ENCODE measurements at regions not wholly inside any gene's neighbourhood (a gene's known extent, or its start where the extent isn't known, plus 50 kb on each side); places are given as distances from the start of the nearest gene placed in this dataset.

DNA sequence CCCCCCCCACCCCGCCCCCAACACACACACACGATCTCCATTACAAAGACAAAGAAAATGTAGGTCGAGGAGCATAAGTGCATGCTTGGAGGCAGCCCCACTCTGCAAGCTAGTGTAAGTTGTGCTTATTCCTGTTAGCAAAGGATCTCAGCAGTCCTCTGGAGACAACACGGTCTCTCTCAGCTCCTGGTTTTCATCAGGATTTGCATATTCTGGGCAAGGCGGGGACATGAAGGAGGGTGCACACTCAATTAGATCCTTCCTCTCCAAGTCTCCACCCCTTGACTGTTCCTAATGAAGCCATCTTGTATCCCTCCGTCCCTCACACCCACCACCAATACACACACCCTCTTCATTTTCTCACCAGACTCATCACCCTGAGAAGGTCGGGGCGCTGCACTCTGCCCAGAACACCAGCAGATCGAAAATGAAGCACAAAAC, 63.8 kb downstream of the MRPL46 start:
- DNase-seq, result no peak
- 61% methylated on average over 9 of the region's 9 CpGs for WGBS
- Histone ChIP-seq H3K4me1 (ENCODE audit: control insufficient read depth, insufficient read depth, low read length) (no peaks in the 10 kb centered on the region), H3K27ac (ENCODE audit: low read length) (no peak overlapping the region), H3K4me3 (ENCODE audit: low read length) (no peak overlapping the region), H3K9me3 (ENCODE audit: control insufficient read depth, low read length) (no peaks in the 10 kb centered on the region), H3K27me3 (ENCODE audit: control insufficient read depth, insufficient read depth) (no peaks in the 10 kb centered on the region)
- ATAC-seq, result no peak
- intact Hi-C loops (cut with DNase I), result loop anchor here in 1 of 4 donors (2.0 kb wide), 1 partner anchor 43 kb away; no protein-coding TSS in a partner anchor

DNA sequence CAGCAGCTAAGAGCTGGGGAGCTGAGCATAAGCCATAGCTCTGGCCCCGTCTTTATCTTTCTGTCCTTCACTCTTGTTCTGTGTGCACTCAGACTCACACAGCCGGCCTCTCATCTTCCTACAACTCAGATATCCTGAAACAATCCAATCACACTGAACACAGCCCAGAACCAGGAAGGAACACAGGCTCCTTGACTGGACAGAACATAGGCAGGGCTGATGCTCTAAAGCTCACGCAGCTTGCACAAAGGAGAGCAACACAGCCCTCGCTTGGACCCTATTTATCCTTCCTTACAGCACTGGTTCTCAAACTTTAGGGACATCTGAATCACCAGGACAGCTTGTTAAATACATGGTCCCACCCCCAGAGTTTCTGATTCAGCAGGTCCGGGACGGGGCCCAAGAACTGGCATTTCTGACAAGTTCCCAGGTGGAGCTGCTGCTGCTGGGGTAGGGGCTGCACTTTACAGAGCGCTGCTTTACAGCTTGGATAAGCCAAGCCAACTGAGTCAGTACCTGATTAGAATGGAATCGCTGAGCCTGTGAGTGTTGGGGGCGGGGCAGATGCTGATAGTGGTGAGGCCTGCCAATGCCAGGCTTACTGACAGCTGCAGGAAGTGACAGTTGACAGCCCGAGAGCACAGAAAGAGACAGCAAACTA, 65.1 kb downstream of the MRPL46 start:
- peak; percentile 75 to 78 for ATAC-seq
- peak overlapping the region; percentile 76 for H3K27ac ChIP-seq (ENCODE audit: low read length)

DNA sequence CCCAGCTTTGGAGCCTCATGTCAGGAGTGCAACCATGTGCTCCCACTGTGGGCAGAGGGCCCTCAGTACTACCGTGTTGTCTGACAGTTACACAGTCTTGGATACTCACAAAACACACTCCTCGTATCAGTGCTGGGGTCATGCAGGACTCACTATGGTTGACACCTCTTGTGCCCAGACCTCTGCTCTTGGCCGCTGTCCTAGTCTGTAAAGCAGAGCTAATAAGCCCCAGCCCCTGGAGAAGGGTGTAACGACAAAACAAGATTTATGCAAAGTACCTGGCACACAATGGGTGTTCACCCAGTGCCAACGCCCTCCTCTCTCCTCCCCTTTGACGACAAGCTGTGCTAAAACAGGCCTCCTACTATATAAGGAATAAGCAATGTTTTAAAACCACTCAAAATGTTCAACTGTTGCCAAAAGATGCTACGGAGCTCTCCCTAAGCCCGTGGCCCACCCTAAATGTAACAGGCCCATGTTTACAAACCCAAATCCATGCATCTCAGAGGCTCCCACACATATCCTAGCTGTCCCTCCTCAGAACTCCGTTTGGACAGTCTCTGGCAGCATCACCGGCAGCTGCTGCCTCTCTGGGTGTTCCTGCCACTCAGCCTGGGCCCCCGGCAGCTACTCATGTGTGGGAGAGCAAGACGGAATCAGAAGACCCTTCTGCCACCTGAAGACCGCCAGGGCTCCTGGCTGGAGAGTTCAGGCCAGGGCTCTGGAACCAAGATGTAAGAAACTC, 65.8 kb downstream of the MRPL46 start:
- Histone ChIP-seq H3K27me3 (ENCODE audit: control insufficient read depth, insufficient read depth) (no peaks in the 10 kb centered on the region), H3K4me3 (ENCODE audit: low read length) (no peak overlapping the region), H3K4me1 (ENCODE audit: control insufficient read depth, insufficient read depth, low read length) (no peaks in the 10 kb centered on the region), H3K9me3 (ENCODE audit: control insufficient read depth, low read length) (no peaks in the 10 kb centered on the region), H3K27ac (ENCODE audit: low read length) (peak overlapping the region; percentile 76)
- ATAC-seq (peak; percentile 69 to 77), DNase-seq (peak in 1 of 3 donors; percentile 22)
- intact Hi-C loops (cut with DNase I), result no loop called here
- WGBS, result 27% methylated on average over 13 of the region's 13 CpGs

More for the DNA sequence above, 65.1 kb downstream of the MRPL46 start:
- H3K4me3 ChIP-seq (ENCODE audit: low read length), result no peak overlapping the region
- WGBS, result 19% methylated on average over 10 of the region's 10 CpGs
- intact Hi-C loops (cut with DNase I), result loop anchor here in 1 of 4 donors (2.0 kb wide), 1 partner anchor 45 kb away; no protein-coding TSS in a partner anchor
- H3K9me3 ChIP-seq (ENCODE audit: control insufficient read depth, low read length), result no peaks in the 10 kb centered on the region
- peak; percentile 51 to 81 (median 79) for DNase-seq
- H3K27me3 ChIP-seq (ENCODE audit: control insufficient read depth, insufficient read depth), result no peaks in the 10 kb centered on the region
- no peaks in the 10 kb centered on the region for H3K4me1 ChIP-seq (ENCODE audit: control insufficient read depth, insufficient read depth, low read length)

DNA sequence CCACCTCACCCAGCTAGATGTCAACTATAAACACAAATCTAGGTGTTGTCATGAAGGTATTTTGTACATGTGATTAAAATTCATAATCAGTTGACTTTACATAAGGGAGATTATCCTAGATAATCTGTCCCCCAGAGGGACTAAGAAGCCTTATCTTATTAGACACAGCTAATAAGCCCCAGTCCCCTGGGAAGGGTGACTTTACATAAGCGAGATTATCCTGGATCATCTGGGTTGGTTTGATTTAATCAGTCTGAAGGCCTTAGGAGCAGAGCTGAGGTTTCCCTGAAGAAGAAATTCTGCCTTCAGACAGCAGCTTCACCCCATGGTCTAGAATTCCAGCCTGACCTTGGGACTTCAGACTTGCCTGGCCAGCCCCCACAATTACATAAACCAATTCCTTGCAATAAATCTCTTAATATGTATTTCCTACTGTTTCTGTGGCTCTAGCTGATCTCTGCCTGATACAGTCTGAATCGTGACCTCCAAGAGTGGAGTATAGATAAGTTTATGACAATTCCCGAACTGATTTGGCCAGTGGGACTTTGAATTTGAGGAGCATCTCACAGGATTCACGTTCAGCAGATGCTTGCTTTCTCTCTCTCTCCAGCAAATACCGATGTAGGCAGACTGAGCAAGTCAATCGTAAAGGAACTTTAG, 66.5 kb downstream of the MRPL46 start:
- H3K27ac ChIP-seq (ENCODE audit: low read length), result peak overlapping the region; percentile 76

DNA sequence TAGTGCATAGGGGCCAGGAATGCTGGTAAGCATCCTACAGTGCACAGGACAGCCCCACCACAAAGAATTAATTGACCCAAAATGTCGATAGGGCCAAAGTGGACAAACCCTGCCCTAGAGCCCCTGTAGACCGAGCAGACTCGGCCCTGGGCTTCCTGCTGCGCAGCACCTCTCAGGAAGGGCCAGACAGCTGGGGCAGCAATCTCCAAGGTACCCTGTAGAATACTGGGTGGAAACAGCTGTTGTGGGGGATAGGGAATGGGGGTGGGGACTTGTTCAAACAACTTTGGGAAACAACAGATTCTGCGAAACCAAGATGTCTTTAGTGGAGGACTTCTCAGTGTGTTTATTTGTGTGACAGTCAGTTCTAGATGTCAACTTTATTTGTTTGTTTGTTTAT, 67.1 kb downstream of the MRPL46 start:
- H3K4me1 ChIP-seq (ENCODE audit: control insufficient read depth, insufficient read depth, low read length), result no peaks in the 10 kb centered on the region
- DNase-seq (no peak), ATAC-seq (no peak)
- no peaks in the 10 kb centered on the region for H3K27me3 ChIP-seq (ENCODE audit: control insufficient read depth, insufficient read depth)
- no peaks in the 10 kb centered on the region for H3K9me3 ChIP-seq (ENCODE audit: control insufficient read depth, low read length)
- intact Hi-C loops (cut with DNase I), result no loop called here
- no peak overlapping the region for H3K4me3 ChIP-seq (ENCODE audit: low read length)
- WGBS, result 80% methylated on average over 5 of the region's 5 CpGs
- H3K27ac ChIP-seq (ENCODE audit: low read length), result no peak overlapping the region

More for the DNA sequence above, 66.5 kb downstream of the MRPL46 start:
- ATAC-seq (no peak), DNase-seq (no peak)
- intact Hi-C loops (cut with DNase I), result no loop called here
- H3K4me1 ChIP-seq (ENCODE audit: control insufficient read depth, insufficient read depth, low read length), result no peaks in the 10 kb centered on the region
- 48% methylated on average over 6 of the region's 6 CpGs for WGBS
- no peaks in the 10 kb centered on the region for H3K27me3 ChIP-seq (ENCODE audit: control insufficient read depth, insufficient read depth)
- no peaks in the 10 kb centered on the region for H3K9me3 ChIP-seq (ENCODE audit: control insufficient read depth, low read length)
- H3K4me3 ChIP-seq (ENCODE audit: low read length), result no peak overlapping the region

DNA sequence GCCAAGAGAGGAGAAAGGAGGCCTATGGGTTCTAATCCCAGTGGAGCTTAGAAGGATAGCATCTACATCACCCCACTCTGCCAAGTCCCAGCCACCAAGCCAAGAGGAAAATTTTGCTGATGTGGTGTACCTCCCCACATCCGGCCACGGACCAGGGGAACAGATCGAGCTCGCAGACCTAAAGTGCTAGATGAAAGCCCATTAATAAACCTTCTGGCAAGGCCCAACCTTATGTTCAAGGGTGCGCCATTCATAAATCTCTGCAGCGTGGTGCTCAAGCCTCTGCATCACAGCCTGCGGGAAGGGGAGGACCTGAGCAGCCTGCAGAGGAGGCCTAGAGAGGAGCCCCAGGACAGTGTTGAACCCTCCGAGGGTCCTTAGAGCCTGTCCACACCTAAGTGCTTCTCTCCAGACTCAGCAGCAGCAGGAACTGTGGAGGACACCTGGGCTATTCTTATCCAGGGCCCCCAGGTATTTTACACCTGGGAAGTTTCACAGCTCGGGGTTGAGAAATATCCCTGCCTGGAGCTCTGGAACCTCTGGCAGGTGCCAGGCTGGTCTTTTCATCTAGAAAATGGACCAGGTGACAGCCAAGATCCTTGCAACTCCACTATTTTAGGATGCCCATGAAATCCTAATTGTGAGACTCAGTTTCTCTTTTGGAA, 68.0 kb downstream of the MRPL46 start:
- no peak overlapping the region for H3K27ac ChIP-seq (ENCODE audit: low read length)
- 85% methylated on average over 9 of the region's 9 CpGs for WGBS
- DNase-seq, result no peak
- no peaks in the 10 kb centered on the region for H3K4me1 ChIP-seq (ENCODE audit: control insufficient read depth, insufficient read depth, low read length)
- ATAC-seq, result no peak
- no peaks in the 10 kb centered on the region for H3K27me3 ChIP-seq (ENCODE audit: control insufficient read depth, insufficient read depth)
- H3K9me3 ChIP-seq (ENCODE audit: control insufficient read depth, low read length), result no peaks in the 10 kb centered on the region
- intact Hi-C loops (cut with DNase I), result no loop called here
- H3K4me3 ChIP-seq (ENCODE audit: low read length), result no peak overlapping the region

DNA sequence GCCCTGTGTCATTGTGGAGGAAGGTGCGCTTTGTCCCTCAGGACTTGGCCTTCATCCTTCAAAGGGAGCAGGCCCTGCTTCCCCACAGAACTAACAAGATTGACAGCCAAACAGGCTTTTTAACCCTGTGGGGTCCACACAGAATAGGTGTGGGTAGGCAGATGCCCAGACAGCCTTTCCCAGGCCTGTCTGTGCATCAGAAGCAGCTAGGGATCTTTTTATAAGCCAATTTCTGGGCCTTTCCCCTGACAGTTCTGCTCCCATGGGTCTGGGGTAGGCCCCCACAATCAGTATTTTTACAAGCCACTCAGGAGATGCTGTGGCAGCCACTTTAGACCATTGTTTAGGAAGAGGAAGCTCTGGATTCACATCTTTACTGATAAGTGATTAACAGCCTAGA, 69.2 kb downstream of the MRPL46 start:
- intact Hi-C loops (cut with DNase I), result no loop called here
- ATAC-seq, result no peak

DNA sequence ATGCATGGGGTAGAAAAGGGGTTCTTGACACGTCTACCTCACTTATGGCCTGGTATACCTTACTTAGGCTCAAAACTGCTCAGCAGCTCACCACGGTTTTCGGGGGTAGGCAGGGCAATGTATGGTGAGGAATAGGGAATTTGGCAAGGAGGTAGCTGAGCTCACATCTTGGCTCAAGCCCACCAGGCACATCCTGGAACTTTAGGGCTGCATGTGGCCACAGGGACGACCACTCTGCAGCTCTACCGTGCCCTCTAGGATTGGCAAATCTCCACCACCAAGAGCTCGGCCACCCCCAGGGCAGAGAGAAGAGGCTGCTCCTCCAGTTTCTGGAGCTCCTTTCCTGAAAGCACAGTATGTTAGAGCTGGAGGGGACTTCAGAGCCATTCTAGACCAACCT, 69.7 kb downstream of the MRPL46 start:
- Histone ChIP-seq H3K9me3 (ENCODE audit: control insufficient read depth, low read length) (no peaks in the 10 kb centered on the region), H3K27ac (ENCODE audit: low read length) (no peak overlapping the region), H3K4me3 (ENCODE audit: low read length) (no peak overlapping the region), H3K4me1 (ENCODE audit: control insufficient read depth, insufficient read depth, low read length) (no peaks in the 10 kb centered on the region), H3K27me3 (ENCODE audit: control insufficient read depth, insufficient read depth) (no peaks in the 10 kb centered on the region)
- 75% methylated on average over 6 of the region's 6 CpGs for WGBS
- ATAC-seq, result no peak
- intact Hi-C loops (cut with DNase I), result no loop called here
- no peak for DNase-seq

More for the DNA sequence above, 69.2 kb downstream of the MRPL46 start:
- 89% methylated on average over 1 of the region's 1 CpG for WGBS
- H3K4me3 ChIP-seq (ENCODE audit: low read length), result no peak overlapping the region
- H3K27me3 ChIP-seq (ENCODE audit: control insufficient read depth, insufficient read depth), result no peaks in the 10 kb centered on the region
- no peak for DNase-seq
- H3K27ac ChIP-seq (ENCODE audit: low read length), result no peak overlapping the region
- H3K4me1 ChIP-seq (ENCODE audit: control insufficient read depth, insufficient read depth, low read length), result no peaks in the 10 kb centered on the region
- H3K9me3 ChIP-seq (ENCODE audit: control insufficient read depth, low read length), result no peaks in the 10 kb centered on the region

DNA sequence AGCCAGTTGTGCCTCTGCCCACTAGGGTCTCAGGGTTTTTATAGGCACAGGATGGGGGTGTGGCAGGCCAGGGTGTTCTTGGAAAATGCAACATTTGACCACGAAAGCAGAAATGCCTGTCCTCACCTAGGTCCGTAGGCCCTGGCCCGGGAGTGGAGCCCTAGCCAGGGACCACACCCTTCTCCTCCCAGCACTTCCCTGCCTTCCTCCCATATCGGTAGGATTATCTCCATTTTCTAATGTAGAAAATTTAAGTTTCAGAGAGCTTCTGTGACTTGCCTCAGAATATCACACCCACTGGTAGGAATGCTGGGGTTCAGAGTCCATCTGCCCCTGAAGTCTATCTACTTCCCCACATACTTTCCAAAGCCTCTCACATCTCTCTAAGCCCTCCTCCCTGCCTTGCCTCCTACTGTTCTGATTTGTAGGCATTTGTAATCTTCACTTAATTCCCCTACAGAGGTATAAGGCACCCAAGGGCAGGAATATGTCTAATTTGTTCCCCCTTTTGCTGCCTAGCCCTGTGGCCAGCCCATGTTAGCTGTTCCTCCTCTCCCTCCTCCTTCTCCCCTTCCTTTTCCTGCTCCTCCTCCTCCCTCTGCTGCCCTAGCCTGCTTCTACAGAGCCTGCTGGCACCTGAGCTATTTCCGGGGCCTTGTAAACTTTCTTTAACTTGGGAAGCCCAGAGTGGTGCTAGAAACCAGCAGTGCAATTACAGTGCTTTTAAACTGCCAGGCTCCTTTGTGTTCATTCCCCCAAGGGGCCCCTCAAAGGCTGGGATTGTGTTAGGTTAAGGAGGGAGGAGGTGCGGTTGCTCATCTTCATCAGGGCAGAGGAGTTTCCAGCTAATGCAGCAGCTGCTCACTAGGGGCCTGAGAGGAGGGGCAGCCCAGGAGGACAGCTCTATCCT, 71.1 kb downstream of the MRPL46 start:
- ATAC-seq, result no peak
- Histone ChIP-seq H3K4me3 (ENCODE audit: low read length) (no peak overlapping the region), H3K9me3 (ENCODE audit: control insufficient read depth, low read length) (no peaks in the 10 kb centered on the region), H3K27ac (ENCODE audit: low read length) (no peak overlapping the region), H3K4me1 (ENCODE audit: control insufficient read depth, insufficient read depth, low read length) (no peaks in the 10 kb centered on the region), H3K27me3 (ENCODE audit: control insufficient read depth, insufficient read depth) (no peaks in the 10 kb centered on the region)
- WGBS, result 76% methylated on average over 6 of the region's 6 CpGs
- intact Hi-C loops (cut with DNase I), result no loop called here
- no peak for DNase-seq

DNA sequence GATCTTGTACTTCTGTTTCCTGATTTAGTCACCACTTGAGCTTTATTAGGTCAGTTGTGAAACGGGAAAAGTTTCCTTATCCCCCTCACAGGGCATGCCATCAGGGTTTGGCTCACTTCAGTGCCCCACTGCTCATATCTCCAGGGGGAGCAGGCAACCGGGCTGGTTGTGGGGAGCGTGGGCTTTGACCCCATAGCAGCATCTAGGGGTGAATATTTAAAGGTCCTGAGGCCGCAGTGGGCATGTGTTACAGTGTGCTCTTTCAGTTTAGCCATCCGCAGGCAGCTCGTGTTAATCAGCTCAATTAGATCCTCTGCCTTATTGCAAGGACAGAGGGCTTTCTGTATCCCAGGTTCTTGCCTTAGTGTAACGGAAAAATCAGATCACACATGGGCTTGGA, 71.9 kb downstream of the MRPL46 start:
- ATAC-seq (no peak), DNase-seq (no peak)
- H3K9me3 ChIP-seq (ENCODE audit: control insufficient read depth, low read length), result no peaks in the 10 kb centered on the region
- H3K27me3 ChIP-seq (ENCODE audit: control insufficient read depth, insufficient read depth), result no peaks in the 10 kb centered on the region
- H3K4me3 ChIP-seq (ENCODE audit: low read length), result no peak overlapping the region
- WGBS, result 70% methylated on average over 7 of the region's 7 CpGs
- no peaks in the 10 kb centered on the region for H3K4me1 ChIP-seq (ENCODE audit: control insufficient read depth, insufficient read depth, low read length)
- intact Hi-C loops (cut with DNase I), result no loop called here
- H3K27ac ChIP-seq (ENCODE audit: low read length), result no peak overlapping the region
